K562 (cell line): ENCODE measurements at regions not wholly inside any gene's neighbourhood (a gene's known extent, or its start where the extent isn't known, plus 50 kb on each side); places are given as distances from the start of the nearest gene placed in this dataset.

Source experiments
- ATAC-seq: fragments of 200-7000 bp; cut with Tn5 transposase; 3 replicates; pipeline ENCODE4 v1.9.1; 2020; ENCODE audit warnings: moderate library complexity
- BruUV-seq: library from RNA; stranded (reverse); fragments of 400-500 nt; replicated peaks from 2 replicates; lab custom pipeline; 2021; lab: Mats Ljungman, UMichigan
- CTCF ChIA-PET: fragments of 300-600 bp; formaldehyde crosslinking; extraction: SDS; loops from one replicate; lab custom pipeline; 2021; ENCODE audit warnings: low intra/inter-chr PET ratio; lab: Yijun Ruan, JAX
- POLR2A ChIA-PET: fragments of 300-600, 350-650 bp; sonication (Branson Sonifier 250); formaldehyde crosslinking; extraction: SDS; loops from one replicate; lab custom pipeline; 2021; ENCODE audit warnings: antibody characterized with exemption, inconsistent platforms; lab: Yijun Ruan, JAX
- DNase-seq, 4 experiments: peaks; one replicate each; pipeline versions ENCODE4 v3.0.0 to v3.0.0-alpha.2; 2011 to 2018; ENCODE audit warnings: low spot score in 3 of 4, mixed read lengths in 3 of 4; ENCODE audit errors: extremely low read depth in 1 of 4
- FAIRE-seq: peaks from 2 replicates; lab custom pipeline; 2011; peaks lifted over from hg19 to GRCh38; lab: Jason Lieb, UNC
- H2AFZ ChIP-seq: 2 replicates; pipeline ENCODE4 v1.6.0; 2011; ENCODE audit warnings: low read depth, low read length, control low read depth, inconsistent platforms
- H3K27ac ChIP-seq: fragments of 200-600 bp; 3 replicates; pipeline ENCODE4 v1.8.0; 2011; ENCODE audit warnings: low read depth, mild to moderate bottlenecking, control low read depth, inconsistent platforms, low read length, moderate library complexity, mixed read lengths; ENCODE audit errors: extremely low read depth
- H3K27me3 ChIP-seq, 2 experiments: fragments of 300-600 bp in 1 of 2; 2 replicates in 1 of 2; 3 replicates in 1 of 2; pipeline versions ENCODE4 v1.6.0 to v1.8.0; 2011; ENCODE audit warnings: inconsistent platforms in 2 of 2, low read length in 2 of 2, mild to moderate bottlenecking in 1 of 2, mixed read lengths in 1 of 2, moderate library complexity in 1 of 2; ENCODE audit not compliant: control insufficient read depth in 2 of 2, insufficient read depth in 2 of 2
- H3K36me3 ChIP-seq: fragments of 300-600 bp; 3 replicates; pipeline ENCODE4 v1.8.0; 2011; ENCODE audit warnings: mild to moderate bottlenecking, low read length, inconsistent platforms; ENCODE audit not compliant: control insufficient read depth, insufficient read depth
- H3K4me1 ChIP-seq, 2 experiments: fragments of 200-600 bp in 1 of 2; replicated peaks in 1 of 2; 2 replicates in 1 of 2; 3 replicates in 1 of 2; pipeline versions ENCODE4 v1.5.1 to v1.8.0; 2011; ENCODE audit warnings: inconsistent platforms in 2 of 2, low read length in 2 of 2, mild to moderate bottlenecking in 1 of 2, mixed read lengths in 1 of 2, moderate library complexity in 1 of 2; ENCODE audit not compliant: control insufficient read depth in 2 of 2, insufficient read depth in 2 of 2
- H3K4me2 ChIP-seq: 2 replicates; pipeline ENCODE4 v1.6.1; 2011; ENCODE audit warnings: low read length, control low read depth, inconsistent platforms, mixed read lengths; ENCODE audit not compliant: insufficient read depth
- H3K4me3 ChIP-seq: fragments of 200-600 bp; sonication (generic), shearing (Covaris generic); 2 replicates; pipeline ENCODE4 v1.5.1; 2016; ENCODE audit warnings: control low read depth, inconsistent platforms
- H3K79me2 ChIP-seq: fragments of 200-600 bp; 3 replicates; pipeline ENCODE4 v1.8.0; 2011; ENCODE audit warnings: low read length, inconsistent platforms; ENCODE audit not compliant: control insufficient read depth, insufficient read depth
- H3K9ac ChIP-seq, 2 experiments: 2 replicates each; pipeline versions ENCODE4 v1.6.0 to v1.6.1; 2011; ENCODE audit warnings: low read depth in 2 of 2, low read length in 2 of 2, control low read depth in 1 of 2, inconsistent platforms in 1 of 2, mild to moderate bottlenecking in 1 of 2, mixed read lengths in 1 of 2; ENCODE audit not compliant: insufficient read depth in 1 of 2
- H3K9me1 ChIP-seq: one replicate; pipeline ENCODE4 v1.6.0; 2011; ENCODE audit warnings: inconsistent platforms, mild to moderate bottlenecking, low read length, moderate library complexity; ENCODE audit not compliant: control insufficient read depth, insufficient read depth
- H3K9me3 ChIP-seq: replicated peaks from 2 replicates; pipeline ENCODE4 v1.5.1; 2011; ENCODE audit warnings: low read depth, low read length, inconsistent platforms; ENCODE audit not compliant: control insufficient read depth, insufficient read depth
- H4K20me1 ChIP-seq: replicated peaks from 2 replicates; pipeline ENCODE4 v1.6.1; 2011; ENCODE audit warnings: low read length, inconsistent platforms, mixed read lengths; ENCODE audit not compliant: control insufficient read depth, insufficient read depth
- ATF7 ChIP-seq: fragments of 450-650 bp; IDR thresholded peaks from 2 replicates; pipeline ENCODE4 v1.7.1; 2014; ENCODE audit warnings: mild to moderate bottlenecking, moderate library complexity
- CHD1 ChIP-seq: fragments of 200-600 bp; sonication (generic); IDR thresholded peaks from one replicate; pipeline ENCODE4 v1.6.1; 2012; ENCODE audit warnings: mild to moderate bottlenecking, moderate library complexity, low read length, inconsistent platforms
- KAT2B ChIP-seq: IDR thresholded peaks from one replicate; pipeline ENCODE4 v1.6.1; 2012; ENCODE audit warnings: low read depth, mild to moderate bottlenecking, control low read depth, inconsistent platforms, low read length, moderate library complexity
- ZFP36 ChIP-seq: fragments of 150-350 bp; IDR thresholded peaks from 2 replicates; pipeline ENCODE4 v1.6.1; 2018; ENCODE audit warnings: low read length, low read depth; ENCODE audit not compliant: partially characterized antibody
- ZNF23 ChIP-seq: fragments of 250-450 bp; sonication (Bioruptor Pico); IDR thresholded peaks from 2 replicates; pipeline ENCODE4 v1.4.0; 2020; ENCODE audit warnings: mild to moderate bottlenecking
- ZNF717 ChIP-seq: fragments of 250-450 bp; sonication (Bioruptor Pico); IDR thresholded peaks from 2 replicates; pipeline ENCODE4 v1.5.0; 2021
- ZNF77 ChIP-seq: fragments of 250-450 bp; sonication (Bioruptor Pico); IDR thresholded peaks from 2 replicates; pipeline ENCODE4 v1.5.0; 2020
- WGBS: fragments of 100-300 bp; shearing (Covaris generic); methylation state at CpG from one replicate; pipeline ENCODE4 v1.1.6; 2016; ENCODE audit warnings: low coverage, mixed read lengths; ENCODE audit not compliant: insufficient coverage; ENCODE audit errors: missing lambda C conversion rate; 5-methylcytosine and 5-hydroxymethylcytosine counted together
- in situ Hi-C: fragments of 300-500 bp; cut with MboI; formaldehyde crosslinking; loops from 4 replicates; pipeline ENCODE4 v1.15.0; 2018; ENCODE audit warnings: inconsistent platforms, mixed read lengths
- intact Hi-C: fragments of 100-400 bp; cut with micrococcal nuclease; formaldehyde crosslinking; loops from 2 replicates; pipeline ENCODE4 v1.14.2; 2022

DNA sequence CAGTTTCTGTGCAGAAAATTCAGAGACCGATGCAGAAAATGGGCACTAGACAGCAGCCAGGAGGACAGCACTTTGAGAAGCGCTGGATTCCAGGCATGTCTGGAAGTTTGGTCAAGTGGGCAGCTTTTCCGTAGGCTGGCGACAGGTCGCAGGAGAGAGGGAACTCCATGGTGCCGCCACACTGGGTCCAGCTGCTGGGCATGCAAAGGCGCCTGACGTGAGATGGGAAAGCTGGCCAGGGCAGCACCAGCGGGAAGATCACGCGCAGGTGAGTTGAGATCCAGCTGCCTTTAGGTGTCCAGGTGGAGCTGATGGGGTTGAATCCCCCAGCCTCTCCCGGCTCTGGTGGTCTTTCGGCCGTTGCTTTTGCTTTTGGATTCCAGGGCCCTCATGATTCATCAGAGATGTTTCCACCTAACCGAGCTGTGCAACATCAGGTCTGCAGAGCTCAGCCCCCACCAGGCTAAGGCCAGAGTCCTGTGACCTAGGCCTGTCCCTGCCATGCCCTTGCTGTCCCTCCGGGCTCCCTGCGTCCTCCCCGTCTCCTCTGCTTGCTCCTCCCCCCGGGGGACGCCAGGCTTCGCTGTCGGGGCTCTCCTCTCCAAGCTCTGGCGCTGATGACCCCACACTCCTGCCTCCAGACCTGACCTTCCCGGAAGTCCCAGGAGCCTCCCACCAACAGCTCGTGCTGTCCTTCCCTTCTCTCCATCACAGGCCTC is 1001.7 kb downstream of the BRD1 start:
- 1% methylated on average over 12 of the region's 25 CpGs for WGBS
- CTCF ChIA-PET = no interaction called here
- BruUV-seq = no TSS peak
- Histone ChIP-seq H3K4me1 (no peaks in the 10 kb centered on the region), H3K9ac (no peak overlapping the region), H4K20me1 (no peaks in the 10 kb centered on the region), H3K4me2 (no peak overlapping the region), H3K9me1 (no peaks in the 10 kb centered on the region), H3K79me2 (no peaks in the 10 kb centered on the region), H3K27ac (no peak overlapping the region), H3K4me3 (no peak overlapping the region), H3K27me3 (no peaks in the 10 kb centered on the region; a peak in 1 of 5 replicates), H3K36me3 (no peaks in the 10 kb centered on the region), H3K9me3 (no peaks in the 10 kb centered on the region), H2AFZ (no peak overlapping the region)
- FAIRE-seq = no peak
- TF ChIP-seq ZNF77 (no peak), KAT2B (no peak)
- ATAC-seq = no peak
- in situ Hi-C loops (no loop called here), intact Hi-C loops (no loop called here)
- POLR2A ChIA-PET = interaction anchor here (0.6 kb wide), 1 partner anchor 25 kb away, joined by 4 read pairs; no protein-coding TSS in a partner anchor
- DNase-seq = no peak

GRCh38 chr22:48824712-48825651 is 1002.7 kb downstream of the BRD1 start:
- WGBS = 2% methylated on average over 18 of the region's 23 CpGs
- no peaks in the 10 kb centered on the region for H3K4me1 ChIP-seq
- no peak overlapping the region for H3K4me2 ChIP-seq
- CTCF ChIA-PET = no interaction called here
- FAIRE-seq = no peak
- intact Hi-C loops = no loop called here
- no peaks in the 10 kb centered on the region for H3K9me1 ChIP-seq
- H3K9me3 ChIP-seq = no peaks in the 10 kb centered on the region
- H3K4me3 ChIP-seq = no peak overlapping the region
- in situ Hi-C loops = no loop called here
- no peak overlapping the region for H3K27ac ChIP-seq
- H3K79me2 ChIP-seq = no peaks in the 10 kb centered on the region
- no peak overlapping the region for H3K9ac ChIP-seq
- no peak for ATAC-seq
- H3K36me3 ChIP-seq = no peaks in the 10 kb centered on the region
- no peaks in the 10 kb centered on the region for H4K20me1 ChIP-seq
- H3K27me3 ChIP-seq = peaks cover 0 to 8% of the 10 kb centered on the region in 2 experiments; a peak in 2 of 5 replicates
- TF ChIP-seq ZFP36 (peak; percentile 74), ATF7 (no peak), ZNF23 (no peak), ZNF717 (no peak), CHD1 (no peak)
- TF ChIP-seq, all 486 proteins: peak for 1
- BruUV-seq = no TSS peak
- H2AFZ ChIP-seq = no peak overlapping the region
- no peak for DNase-seq
- POLR2A ChIA-PET = interaction anchor here (0.6 kb wide), 2 partner anchors 26 to 338 kb away, joined by 3 to 4 read pairs; no protein-coding TSS in a partner anchor
